GM12892 (cell line): ENCODE measurements at regions not wholly inside any gene's neighbourhood (a gene's known extent, or its start where the extent isn't known, plus 50 kb on each side); places are given as distances from the start of the nearest gene placed in this dataset.

ENCODE experiments used
- POLR2A ChIP-seq: IDR thresholded peaks from 2 replicates; pipeline ENCODE4 v1.6.1; 2011; ENCODE audit warnings: low read depth, low read length, control low read depth
- POLR2AphosphoS5 ChIP-seq: IDR thresholded peaks from 2 replicates; pipeline ENCODE4 v1.6.1; 2011; ENCODE audit warnings: low read depth, low read length, control low read depth

DNA sequence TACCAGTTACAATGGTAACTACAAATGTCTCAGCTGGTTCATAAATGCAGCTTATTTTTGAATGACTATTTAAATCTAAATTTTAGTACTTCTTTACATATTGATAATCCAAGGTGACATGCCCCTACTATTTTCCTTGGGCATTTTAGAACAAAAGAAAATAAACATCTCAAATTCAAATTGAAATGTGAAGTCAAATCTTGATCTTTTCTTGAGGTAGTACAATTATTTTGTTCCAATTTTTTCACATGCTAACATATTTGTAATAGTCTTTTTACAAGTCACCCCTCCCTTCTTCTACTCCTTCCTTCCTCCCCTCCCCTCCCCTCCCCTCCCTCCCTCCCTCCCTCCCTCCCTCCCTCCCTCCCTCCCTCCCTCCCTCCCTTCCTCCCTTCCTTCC is 370.1 kb upstream of the MMS22L start:
- no peak for TF ChIP-seq POLR2A
- no peak for TF ChIP-seq POLR2AphosphoS5
